ENCODE measurements at regions not wholly inside any gene's neighbourhood (a gene's known extent, or its start where the extent isn't known, plus 50 kb on each side); places are given as distances from the start of the nearest gene placed in this dataset.

GRCh38 chr16:35431829-35432663 is 1972.6 kb downstream of the TP53TG3F start:
- intact Hi-C loops (cut with DNase I), result no loop called here
- DNase-seq (no peak), ATAC-seq (no peak)

- intact Hi-C loops (cut with DNase I), result no loop called here
- no peak for DNase-seq
- ATAC-seq, result no peak
These were observed 1981.5 kb downstream of the TP53TG3F start for GRCh38 chr16:35440875-35441274.

- DNase-seq (no peak), ATAC-seq (no peak)
- intact Hi-C loops (cut with DNase I), result no loop called here
These were observed 1987.7 kb downstream of the TP53TG3F start for GRCh38 chr16:35447010-35447558.

DNA sequence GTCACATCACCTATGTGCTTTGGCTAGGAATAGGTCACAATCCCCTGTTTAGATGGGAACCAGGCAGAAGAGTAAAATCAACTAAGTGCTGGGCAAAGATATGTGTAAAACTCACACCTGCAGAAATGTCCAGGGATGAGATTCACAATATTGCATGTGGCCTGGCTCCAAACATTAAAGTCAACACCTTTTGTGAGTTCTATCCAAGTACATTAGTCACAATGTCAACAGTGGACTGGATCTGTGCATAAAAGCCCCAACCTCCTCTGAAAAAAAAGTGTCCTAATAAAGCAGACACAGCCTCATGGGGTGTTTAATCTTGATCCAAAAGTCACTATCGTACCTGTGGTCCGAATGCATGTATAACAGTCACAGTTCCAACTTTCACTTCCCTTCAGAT is 1990.3 kb downstream of the TP53TG3F start:
- DNase-seq, result no peak
- intact Hi-C loops (cut with DNase I), result no loop called here
- ATAC-seq, result no peak

GRCh38 chr16:35450648-35451047 is 1991.2 kb downstream of the TP53TG3F start:
- ATAC-seq, result no peak
- intact Hi-C loops (cut with DNase I), result no loop called here
- DNase-seq, result no peak

- DNase-seq (no peak), ATAC-seq (no peak)
- intact Hi-C loops (cut with DNase I), result no loop called here
These were observed 1993.1 kb downstream of the TP53TG3F start for GRCh38 chr16:35452471-35452870.

DNA sequence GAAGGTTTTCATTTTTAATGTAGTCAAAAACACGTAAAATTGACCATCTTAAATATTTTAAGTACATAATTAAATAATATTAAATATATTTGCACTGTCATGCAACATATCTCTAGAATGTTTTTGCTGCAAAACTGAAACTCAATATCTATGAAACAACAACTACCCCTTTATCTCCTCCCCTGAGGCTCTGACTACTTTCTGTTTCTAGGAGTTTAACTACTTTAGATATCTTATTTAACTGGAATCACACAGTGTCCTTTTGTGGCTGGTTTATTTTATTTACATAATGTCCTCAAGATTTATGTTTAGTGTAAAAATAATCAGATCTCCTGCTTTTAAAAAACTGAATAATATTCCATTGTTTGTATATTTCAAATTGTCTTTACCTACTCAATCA is 2003.9 kb downstream of the TP53TG3F start:
- intact Hi-C loops (cut with DNase I), result no loop called here
- DNase-seq, result no peak
- ATAC-seq, result no peak

- ATAC-seq (no peak), DNase-seq (no peak)
- intact Hi-C loops (cut with DNase I), result no loop called here
These were observed 2020.9 kb downstream of the TP53TG3F start for GRCh38 chr16:35480361-35480760.

DNA sequence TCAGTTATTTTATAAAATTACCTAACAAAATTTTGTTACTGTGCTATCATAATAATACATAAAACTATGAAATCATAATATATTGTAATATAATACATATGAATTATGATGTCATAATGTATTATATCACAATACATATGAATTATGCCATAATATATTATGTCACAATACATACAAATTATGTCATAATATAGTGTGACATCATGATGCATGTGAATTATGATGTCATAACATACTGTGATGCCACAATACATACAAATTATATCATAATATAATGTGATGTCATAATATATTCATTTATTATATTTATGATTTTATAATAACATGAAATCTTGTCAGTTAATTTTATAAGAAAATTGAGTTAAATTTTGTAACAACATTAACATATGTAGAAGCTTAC is 2021.6 kb downstream of the TP53TG3F start:
- DNase-seq, result no peak
- intact Hi-C loops (cut with DNase I), result no loop called here
- no peak for ATAC-seq

DNA sequence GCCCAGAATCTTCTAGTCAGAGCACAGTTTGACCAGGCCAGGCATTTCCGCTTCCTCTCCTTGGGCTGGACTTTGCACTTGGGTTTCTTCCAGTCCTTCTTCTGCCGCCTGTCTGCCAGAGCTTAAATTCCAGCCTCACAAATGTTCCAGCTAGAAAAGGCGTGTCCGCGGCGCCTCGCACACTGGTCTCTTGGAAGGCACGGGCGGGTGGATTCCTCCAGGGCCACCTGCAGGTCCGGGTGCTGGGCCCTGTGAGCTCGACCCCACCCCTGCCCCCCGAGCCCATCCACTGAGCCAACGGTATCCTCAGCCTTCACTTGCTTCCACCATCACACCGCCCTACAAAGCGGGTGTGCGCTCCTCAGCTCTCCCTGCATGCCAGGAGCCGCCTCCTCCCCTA is 2026.5 kb downstream of the TP53TG3F start:
- intact Hi-C loops (cut with DNase I), result no loop called here

DNA sequence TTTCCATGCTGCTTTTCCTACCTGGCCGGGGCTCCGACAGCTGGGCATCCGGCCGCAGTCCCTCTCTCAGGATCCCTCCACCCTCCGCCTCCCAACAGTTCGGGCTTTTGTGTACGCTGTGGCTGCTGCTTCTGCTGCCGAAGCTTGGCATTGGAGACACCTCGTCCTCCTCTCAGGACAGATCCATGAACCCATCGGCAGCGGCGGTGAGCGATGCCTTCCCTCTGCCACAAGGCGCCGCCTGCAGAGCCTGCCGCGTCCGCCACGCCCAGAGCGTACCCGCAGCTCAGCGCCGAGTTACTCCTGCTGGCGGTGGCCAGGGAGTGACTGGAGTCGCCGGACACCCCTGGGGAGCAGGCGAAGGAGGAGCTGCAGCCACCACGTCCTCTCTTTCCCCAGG is 2032.8 kb downstream of the TP53TG3F start:
- intact Hi-C loops (cut with DNase I), result no loop called here
- ATAC-seq (no peak), DNase-seq (no peak)

More for the DNA sequence above, 2026.5 kb downstream of the TP53TG3F start:
- ATAC-seq (no peak), DNase-seq (no peak)

DNA sequence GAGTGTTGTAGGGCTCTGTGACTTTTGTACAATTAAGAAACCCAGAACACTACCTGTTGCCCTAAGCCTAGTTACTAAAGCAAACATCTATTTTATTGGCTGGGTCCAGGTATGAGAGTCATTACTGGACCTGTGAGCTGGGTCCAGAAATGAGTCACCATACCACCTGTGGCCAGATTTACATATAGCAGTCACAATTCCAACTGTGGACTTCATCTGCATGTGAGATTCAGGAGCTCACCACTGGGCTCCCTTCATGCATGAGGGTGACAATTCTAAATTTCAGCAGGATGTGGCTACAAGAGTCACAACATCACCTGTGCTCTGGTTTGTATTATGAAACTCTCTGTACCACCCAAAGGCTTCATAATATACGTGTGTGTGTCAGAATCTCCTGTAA is 2038.0 kb downstream of the TP53TG3F start:
- intact Hi-C loops (cut with DNase I), result no loop called here
- ATAC-seq (no peak), DNase-seq (no peak)

DNA sequence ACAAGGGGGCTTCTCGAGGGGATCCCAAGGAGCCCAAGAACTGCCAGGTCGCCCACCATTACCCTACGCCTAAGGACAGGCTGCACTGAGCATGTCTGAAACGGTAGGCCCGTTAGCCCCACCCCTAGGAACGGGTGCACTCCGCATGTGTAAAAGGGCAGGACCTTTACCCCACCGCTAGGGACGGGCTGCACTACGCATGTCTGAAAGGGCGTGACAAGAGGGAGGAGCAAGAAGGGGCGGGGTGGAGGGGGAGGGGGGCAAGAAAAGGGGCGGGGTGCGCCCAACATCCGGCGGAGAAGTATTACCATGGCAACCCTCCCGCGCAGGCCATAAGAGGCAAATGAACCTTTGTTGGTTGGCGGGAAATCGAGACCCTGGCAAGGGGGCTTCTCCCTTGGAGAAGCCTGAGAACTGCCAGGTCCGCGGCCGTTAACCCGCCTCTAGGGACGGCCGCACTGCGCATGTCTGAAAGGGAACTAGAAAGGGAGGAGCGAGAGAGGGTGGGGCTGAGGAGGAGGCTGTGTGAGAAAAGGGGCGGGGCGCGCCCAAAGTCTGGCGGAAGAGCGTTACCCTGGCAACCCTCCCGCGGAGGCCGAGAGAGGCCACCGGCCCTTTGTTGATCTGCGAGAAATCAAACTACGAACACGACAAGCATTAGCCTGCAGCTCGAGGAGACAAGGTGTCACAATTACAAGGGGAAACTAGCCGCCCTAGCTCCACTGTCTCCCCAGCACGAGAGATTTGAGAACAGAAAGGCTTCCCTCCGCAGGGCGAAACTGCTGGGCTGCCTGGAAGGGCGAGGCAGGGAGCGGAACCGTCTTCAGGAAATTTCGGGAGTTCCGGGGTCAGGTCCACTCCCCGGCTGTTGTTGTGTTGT is 2046.8 kb downstream of the TP53TG3F start:
- no peak for ATAC-seq
- intact Hi-C loops (cut with DNase I), result no loop called here
- DNase-seq, result no peak

- ATAC-seq (no peak), DNase-seq (no peak)
- intact Hi-C loops (cut with DNase I), result no loop called here
These were observed 2047.4 kb downstream of the TP53TG3F start for GRCh38 chr16:35506898-35507194.

GRCh38 chr16:35510701-35511100 is 2051.3 kb downstream of the TP53TG3F start:
- ATAC-seq (no peak), DNase-seq (no peak)
- intact Hi-C loops (cut with DNase I), result no loop called here

GRCh38 chr16:35516551-35516950 is 2057.1 kb downstream of the TP53TG3F start:
- no peak for ATAC-seq
- DNase-seq, result no peak
- intact Hi-C loops (cut with DNase I), result no loop called here

- ATAC-seq, result no peak
- intact Hi-C loops (cut with DNase I), result no loop called here
- no peak for DNase-seq
These were observed 2057.6 kb downstream of the TP53TG3F start for GRCh38 chr16:35516971-35517370.

GRCh38 chr16:35523991-35524390 is 2064.6 kb downstream of the TP53TG3F start:
- intact Hi-C loops (cut with DNase I), result no loop called here
- DNase-seq (no peak), ATAC-seq (no peak)

GRCh38 chr16:35525979-35526590 is 2066.7 kb downstream of the TP53TG3F start:
- no peak for DNase-seq
- intact Hi-C loops (cut with DNase I), result no loop called here
- no peak for ATAC-seq

GRCh38 chr16:35532576-35532975 is 2073.2 kb downstream of the TP53TG3F start:
- intact Hi-C loops (cut with DNase I), result no loop called here
- no peak for ATAC-seq
- DNase-seq, result no peak
